Transverse colon (tissue), 4 donors: ENCODE measurements at regions not wholly inside any gene's neighbourhood (a gene's known extent, or its start where the extent isn't known, plus 50 kb on each side); places are given as distances from the start of the nearest gene placed in this dataset.

ENCODE experiments used
- EP300 ChIP-seq: sonication (generic); formaldehyde crosslinking; IDR thresholded peaks from one replicate; pipeline ENCODE4 v1.6.1; 2017; ENCODE audit warnings: antibody characterized with exemption, low read depth
- POLR2AphosphoS5 ChIP-seq, 3 donors: sonication (generic); formaldehyde crosslinking; IDR thresholded peaks; one replicate each; pipeline ENCODE4 v1.6.1; 2016; ENCODE audit warnings: antibody characterized with exemption in 3 of 3
- TF ChIP-seq, protein P1 (sequence below), 5 experiments: fragments of 200-600 bp in 3 of 5; fragments of 450-650 bp in 2 of 5; sonication (generic) in 3 of 5; IDR thresholded peaks; 1 replicate in 2 of 5; 2 replicates in 3 of 5; pipeline ENCODE4 v1.5.1; 2016 to 2017; ENCODE audit warnings: antibody characterized with exemption in 5 of 5, inconsistent platforms in 3 of 5, mild to moderate bottlenecking in 2 of 5, moderate library complexity in 1 of 5

- TF ChIP-seq POLR2AphosphoS5 (IDR thresholded peaks at IDR 0.05) = no peak
- TF ChIP-seq EP300 = no peak
- TF ChIP-seq, protein P1, sequence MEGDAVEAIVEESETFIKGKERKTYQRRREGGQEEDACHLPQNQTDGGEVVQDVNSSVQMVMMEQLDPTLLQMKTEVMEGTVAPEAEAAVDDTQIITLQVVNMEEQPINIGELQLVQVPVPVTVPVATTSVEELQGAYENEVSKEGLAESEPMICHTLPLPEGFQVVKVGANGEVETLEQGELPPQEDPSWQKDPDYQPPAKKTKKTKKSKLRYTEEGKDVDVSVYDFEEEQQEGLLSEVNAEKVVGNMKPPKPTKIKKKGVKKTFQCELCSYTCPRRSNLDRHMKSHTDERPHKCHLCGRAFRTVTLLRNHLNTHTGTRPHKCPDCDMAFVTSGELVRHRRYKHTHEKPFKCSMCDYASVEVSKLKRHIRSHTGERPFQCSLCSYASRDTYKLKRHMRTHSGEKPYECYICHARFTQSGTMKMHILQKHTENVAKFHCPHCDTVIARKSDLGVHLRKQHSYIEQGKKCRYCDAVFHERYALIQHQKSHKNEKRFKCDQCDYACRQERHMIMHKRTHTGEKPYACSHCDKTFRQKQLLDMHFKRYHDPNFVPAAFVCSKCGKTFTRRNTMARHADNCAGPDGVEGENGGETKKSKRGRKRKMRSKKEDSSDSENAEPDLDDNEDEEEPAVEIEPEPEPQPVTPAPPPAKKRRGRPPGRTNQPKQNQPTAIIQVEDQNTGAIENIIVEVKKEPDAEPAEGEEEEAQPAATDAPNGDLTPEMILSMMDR (IDR thresholded peaks at IDR 0.05) = no peak
Observed at GRCh38 chr2:199685669-199686068, 165.3 kb downstream of the FTCDNL1 start.
